ENCODE measurements at regions not wholly inside any gene's neighbourhood (a gene's known extent, or its start where the extent isn't known, plus 50 kb on each side); places are given as distances from the start of the nearest gene placed in this dataset.

- Histone ChIP-seq H3F3A (replicated peaks; ENCODE audit: low read depth) (no peaks in the 10 kb centered on the region), H4K20me1 (replicated peaks; ENCODE audit: insufficient read depth) (no peaks in the 10 kb centered on the region), H3K4me1 (ENCODE audit: insufficient read depth) (no peaks in the 10 kb centered on the region), H3K79me2 (replicated peaks; ENCODE audit: insufficient read depth) (no peaks in the 10 kb centered on the region), H3K9me2 (ENCODE audit: insufficient read depth) (peaks cover 4% of the 10 kb centered on the region; the same call in 1 of the 2 replicates), H3K4me2 (no peak overlapping the region), H3K27me3 (ENCODE audit: insufficient read depth) (no peaks in the 10 kb centered on the region), H2AFZ (no peak overlapping the region), H3K4me3 (no peak overlapping the region), H3K27ac (ENCODE audit: low read depth) (no peak overlapping the region), H3K36me3 (ENCODE audit: insufficient read depth) (no peaks in the 10 kb centered on the region)
- Mint-ChIP-seq H3K9me3 (no peaks in the 10 kb centered on the region; the same call in 1 of the 3 replicates), H3K27me3 (ENCODE audit: insufficient read depth, low read depth, poor library complexity) (peaks cover 3% of the 10 kb centered on the region), H3K4me3 (no peak overlapping the region), H3K36me3 (ENCODE audit: low read depth) (no peaks in the 10 kb centered on the region; the same call in 2 of the 3 replicates), H3K27ac (no peak overlapping the region), H3K4me1 (no peaks in the 10 kb centered on the region)
- ATAC-seq: no peak
- TF ChIP-seq NANOG (IDR thresholded peaks at IDR 0.05; ENCODE audit: borderline replicate concordance) (no peak), REST (IDR thresholded peaks at IDR 0.05; ENCODE audit: unreplicated experiment) (no peak), ZNF462 (CRISPR knock-in tag; IDR thresholded peaks at IDR 0.05) (no peak), JUNB (IDR thresholded peaks at IDR 0.05; ENCODE audit: unreplicated experiment) (no peak), ZNF114 (CRISPR knock-in tag; IDR thresholded peaks at IDR 0.05) (no peak), CREB1 (CRISPR knock-in tag; IDR thresholded peaks at IDR 0.05; ENCODE audit: low read depth) (no peak), CTCF (conservative IDR thresholded peaks at IDR 0.05; ENCODE audit: low read depth in 2 of 2) (no peak), EZH2 (IDR thresholded peaks at IDR 0.05; ENCODE audit: low read depth, unreplicated experiment) (no peak), EZH2phosphoT487 (IDR thresholded peaks at IDR 0.05; ENCODE audit: unreplicated experiment) (no peak), STAT1 (IDR thresholded peaks at IDR 0.05; ENCODE audit: unreplicated experiment) (no peak), ZNF331 (CRISPR knock-in tag; IDR thresholded peaks at IDR 0.05; ENCODE audit: low read depth) (no peak), ETS1 (IDR thresholded peaks at IDR 0.05) (no peak), POLR2AphosphoS5 (IDR thresholded peaks at IDR 0.05; ENCODE audit: low read depth) (no peak)
- DNase-seq (ENCODE audit: low spot score): no peak
These were observed 81.2 kb upstream of the APC start for GRCh38 chr5:112656451-112656850.

Measured in GM23338 (cell line).